ENCODE measurements at regions not wholly inside any gene's neighbourhood (a gene's known extent, or its start where the extent isn't known, plus 50 kb on each side); places are given as distances from the start of the nearest gene placed in this dataset.
A peak's percentile ranks its signal among the peaks of the same experiment; 100 is the strongest.

DNA sequence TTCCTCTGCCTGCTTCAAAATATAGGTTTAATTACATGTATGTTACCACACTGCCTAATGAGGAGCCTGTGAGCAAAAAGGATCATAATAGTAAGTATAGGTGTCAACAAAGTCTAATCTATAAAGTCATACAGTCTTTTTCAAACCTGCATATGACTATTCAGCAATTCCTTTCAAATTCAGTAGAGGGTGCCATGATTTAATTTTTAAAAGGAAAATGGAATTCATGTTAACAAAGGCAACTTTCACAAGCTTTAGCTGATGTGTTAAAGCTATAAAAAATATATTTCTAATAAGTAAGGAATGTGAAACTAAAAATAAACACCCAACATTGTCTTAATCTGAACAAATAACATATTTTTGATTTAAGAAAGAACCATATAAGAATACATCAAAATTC lies 52.1 kb downstream of the MPP7 start:
- H3K4me1 Mint-ChIP-seq = peaks cover 0 to 10% (median 7%) of the 10 kb centered on the region in 4 donors
- peaks cover 3% of the 10 kb centered on the region for H3K36me3 Mint-ChIP-seq
- Histone ChIP-seq H3K4me3 (ENCODE audit: low read depth, low read length) (no peak overlapping the region), H3K27me3 (ENCODE audit: control insufficient read depth, insufficient read depth, low read length) (no peaks in the 10 kb centered on the region), H3K4me1 (ENCODE audit: control insufficient read depth, insufficient read depth, low read length, poor library complexity, severe bottlenecking) (no peaks in the 10 kb centered on the region), H3K27ac (ENCODE audit: insufficient read depth, low read length, poor library complexity, severe bottlenecking) (no peak overlapping the region), H3K9me3 (ENCODE audit: control insufficient read depth in 2 of 2, low read length in 2 of 2) (peaks cover 0 to 1% of the 10 kb centered on the region in 2 experiments), H3K36me3 (ENCODE audit: control insufficient read depth, insufficient read depth, low read length) (no peaks in the 10 kb centered on the region)
- H3K27ac Mint-ChIP-seq = no peak overlapping the region
- no peaks in the 10 kb centered on the region for H3K27me3 Mint-ChIP-seq
- no peak overlapping the region for H3K4me3 Mint-ChIP-seq
- H3K9me3 Mint-ChIP-seq = peaks cover 0 to 2% (median 0%) of the 10 kb centered on the region in 7 donors
- peak in 2 of 3 donors; percentile 39 to 42 for DNase-seq
- ATAC-seq (ENCODE audit: low read depth in 2 of 2) = peak in 1 of 2 donors; percentile 39

DNA sequence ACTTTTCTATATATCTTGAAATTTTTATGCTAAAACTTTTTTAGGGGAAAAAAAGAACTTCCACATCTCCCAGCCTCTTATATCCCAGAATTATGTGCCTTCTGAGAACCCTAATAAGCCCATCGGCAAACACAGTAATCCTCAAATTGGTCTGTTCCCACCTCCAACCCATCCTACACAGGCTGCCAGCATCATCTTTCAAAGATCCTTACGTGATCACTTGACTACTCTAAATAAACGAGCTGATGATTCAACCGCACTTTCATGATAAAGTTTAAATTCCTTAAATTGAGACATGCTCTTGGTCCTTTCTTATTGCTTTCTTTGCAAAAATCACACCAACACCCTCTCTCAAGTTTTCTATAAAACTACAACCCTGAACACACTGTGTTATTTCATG lies 52.5 kb downstream of the MPP7 start:
- no peak overlapping the region for H3K4me3 Mint-ChIP-seq
- H3K27ac ChIP-seq (ENCODE audit: insufficient read depth, low read length, poor library complexity, severe bottlenecking) = no peak overlapping the region
- ATAC-seq (ENCODE audit: low read depth in 2 of 2) (no peak), DNase-seq (no peak)
- no peaks in the 10 kb centered on the region for H3K4me1 ChIP-seq (ENCODE audit: control insufficient read depth, insufficient read depth, low read length, poor library complexity, severe bottlenecking)
- no peak overlapping the region for H3K4me3 ChIP-seq (ENCODE audit: low read depth, low read length)
- H3K27me3 Mint-ChIP-seq = no peaks in the 10 kb centered on the region
- H3K36me3 ChIP-seq (ENCODE audit: control insufficient read depth, insufficient read depth, low read length) = no peaks in the 10 kb centered on the region
- peaks cover 0 to 3% of the 10 kb centered on the region in 2 experiments for H3K9me3 ChIP-seq (ENCODE audit: control insufficient read depth in 2 of 2, low read length in 2 of 2)
- peaks cover 0 to 4% (median 0%) of the 10 kb centered on the region in 7 donors for H3K9me3 Mint-ChIP-seq
- H3K4me1 Mint-ChIP-seq = peaks cover 0 to 10% (median 7%) of the 10 kb centered on the region in 4 donors
- H3K27me3 ChIP-seq (ENCODE audit: control insufficient read depth, insufficient read depth, low read length) = no peaks in the 10 kb centered on the region
- H3K36me3 Mint-ChIP-seq = peaks cover 3% of the 10 kb centered on the region
- H3K27ac Mint-ChIP-seq = no peak overlapping the region

DNA sequence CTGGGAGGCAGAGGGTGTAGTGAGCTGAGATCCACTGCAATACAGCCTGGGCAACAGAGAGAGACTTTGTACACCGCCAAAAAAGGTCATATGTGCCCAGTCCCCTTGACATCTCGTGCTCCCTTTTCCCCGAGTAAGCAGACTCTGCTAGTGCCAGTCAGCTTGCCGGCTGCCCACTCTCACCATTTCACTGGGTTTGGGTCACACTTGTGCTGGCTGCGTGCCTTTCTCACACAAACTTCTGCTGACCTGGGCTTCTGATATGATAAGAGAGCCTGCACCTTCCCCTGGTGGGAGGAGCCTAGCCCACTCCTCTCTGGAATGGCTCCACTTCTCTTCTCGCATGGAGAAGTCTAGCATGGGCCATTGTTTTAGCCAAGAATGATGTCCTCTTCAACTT lies 53.4 kb downstream of the MPP7 start:
- no peaks in the 10 kb centered on the region for H3K27me3 Mint-ChIP-seq
- peaks cover 7% of the 10 kb centered on the region for H3K36me3 Mint-ChIP-seq
- H3K27ac Mint-ChIP-seq = no peak overlapping the region
- no peak overlapping the region for H3K4me3 Mint-ChIP-seq
- H3K4me1 ChIP-seq (ENCODE audit: control insufficient read depth, insufficient read depth, low read length, poor library complexity, severe bottlenecking) = no peaks in the 10 kb centered on the region
- H3K27ac ChIP-seq (ENCODE audit: insufficient read depth, low read length, poor library complexity, severe bottlenecking) = no peak overlapping the region
- no peaks in the 10 kb centered on the region for H3K27me3 ChIP-seq (ENCODE audit: control insufficient read depth, insufficient read depth, low read length)
- peaks cover 0 to 9% (median 7%) of the 10 kb centered on the region in 4 donors for H3K4me1 Mint-ChIP-seq
- no peaks in the 10 kb centered on the region for H3K36me3 ChIP-seq (ENCODE audit: control insufficient read depth, insufficient read depth, low read length)
- no peak overlapping the region for H3K4me3 ChIP-seq (ENCODE audit: low read depth, low read length)
- H3K9me3 Mint-ChIP-seq = peaks cover 0 to 5% (median 0%) of the 10 kb centered on the region in 7 donors
- peaks cover 0 to 3% of the 10 kb centered on the region in 2 experiments for H3K9me3 ChIP-seq (ENCODE audit: control insufficient read depth in 2 of 2, low read length in 2 of 2)
- DNase-seq = no peak
- ATAC-seq (ENCODE audit: low read depth in 2 of 2) = no peak

DNA sequence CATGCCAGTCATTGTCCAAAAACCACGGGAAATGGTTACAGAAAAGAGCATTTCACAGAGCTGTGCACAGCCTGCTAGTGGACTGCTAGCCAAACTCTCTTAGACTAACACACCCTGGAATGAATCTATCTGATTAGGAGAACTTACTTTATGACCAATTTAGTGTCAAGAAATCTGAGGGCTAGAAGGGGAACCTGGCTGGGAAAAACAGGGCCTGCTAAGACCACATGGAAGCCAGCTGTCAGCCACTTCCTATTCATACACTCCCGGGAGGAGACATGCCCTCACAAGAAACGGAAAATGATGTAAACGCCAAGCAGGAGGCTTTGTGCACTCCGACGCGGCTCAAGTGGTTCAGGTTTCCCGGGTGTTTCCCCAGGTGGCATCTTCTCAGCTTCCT lies 54.8 kb downstream of the MPP7 start:
- ATAC-seq (ENCODE audit: low read depth in 2 of 2) = no peak
- DNase-seq = no peak
- H3K4me1 Mint-ChIP-seq = peaks cover 0 to 12% (median 8%) of the 10 kb centered on the region in 4 donors

DNA sequence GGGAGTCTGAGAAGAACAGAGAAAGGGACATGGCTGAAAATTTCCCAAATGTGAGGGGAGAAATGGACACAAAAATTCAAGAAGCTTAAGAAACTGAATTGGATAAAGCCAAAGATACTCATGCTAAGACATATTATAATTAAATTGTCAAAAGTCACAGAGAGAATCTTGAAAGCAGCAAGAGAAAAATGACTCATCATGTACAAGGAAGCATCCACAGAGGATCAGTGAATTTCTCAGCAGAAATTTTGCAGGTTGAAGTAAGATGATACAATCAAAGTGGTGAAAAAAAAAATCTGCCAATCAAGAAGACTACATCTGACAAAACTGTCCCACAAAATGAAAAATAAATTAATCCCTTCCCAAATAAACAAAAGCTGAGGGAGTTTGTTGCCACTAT lies 56.8 kb downstream of the MPP7 start:
- Mint-ChIP-seq H3K27me3 (no peaks in the 10 kb centered on the region), H3K27ac (no peak overlapping the region), H3K4me3 (no peak overlapping the region), H3K4me1 (peaks cover 0 to 16% (median 13%) of the 10 kb centered on the region in 4 donors), H3K36me3 (peaks cover 7% of the 10 kb centered on the region), H3K9me3 (peaks cover 0 to 5% (median 0%) of the 10 kb centered on the region in 7 donors)
- Histone ChIP-seq H3K36me3 (ENCODE audit: control insufficient read depth, insufficient read depth, low read length) (no peaks in the 10 kb centered on the region), H3K4me1 (ENCODE audit: control insufficient read depth, insufficient read depth, low read length, poor library complexity, severe bottlenecking) (no peaks in the 10 kb centered on the region), H3K27me3 (ENCODE audit: control insufficient read depth, insufficient read depth, low read length) (no peaks in the 10 kb centered on the region), H3K27ac (ENCODE audit: insufficient read depth, low read length, poor library complexity, severe bottlenecking) (no peak overlapping the region), H3K4me3 (ENCODE audit: low read depth, low read length) (no peak overlapping the region), H3K9me3 (ENCODE audit: control insufficient read depth in 2 of 2, low read length in 2 of 2) (peaks cover 0 to 3% of the 10 kb centered on the region in 2 experiments)
- ATAC-seq (ENCODE audit: low read depth in 2 of 2) (no peak), DNase-seq (no peak)

More for the DNA sequence above, 54.8 kb downstream of the MPP7 start:
- no peaks in the 10 kb centered on the region for H3K36me3 ChIP-seq (ENCODE audit: control insufficient read depth, insufficient read depth, low read length)
- H3K27me3 ChIP-seq (ENCODE audit: control insufficient read depth, insufficient read depth, low read length) = no peaks in the 10 kb centered on the region
- H3K27me3 Mint-ChIP-seq = no peaks in the 10 kb centered on the region
- peaks cover 0 to 3% of the 10 kb centered on the region in 2 experiments for H3K9me3 ChIP-seq (ENCODE audit: control insufficient read depth in 2 of 2, low read length in 2 of 2)
- H3K4me3 Mint-ChIP-seq = no peak overlapping the region
- H3K4me3 ChIP-seq (ENCODE audit: low read depth, low read length) = no peak overlapping the region
- H3K27ac Mint-ChIP-seq = peak overlapping the region in 1 of 3 donors; percentile 4
- H3K27ac ChIP-seq (ENCODE audit: insufficient read depth, low read length, poor library complexity, severe bottlenecking) = no peak overlapping the region
- no peaks in the 10 kb centered on the region for H3K4me1 ChIP-seq (ENCODE audit: control insufficient read depth, insufficient read depth, low read length, poor library complexity, severe bottlenecking)
- H3K9me3 Mint-ChIP-seq = peaks cover 0 to 5% (median 0%) of the 10 kb centered on the region in 7 donors
- H3K36me3 Mint-ChIP-seq = peaks cover 7% of the 10 kb centered on the region

DNA sequence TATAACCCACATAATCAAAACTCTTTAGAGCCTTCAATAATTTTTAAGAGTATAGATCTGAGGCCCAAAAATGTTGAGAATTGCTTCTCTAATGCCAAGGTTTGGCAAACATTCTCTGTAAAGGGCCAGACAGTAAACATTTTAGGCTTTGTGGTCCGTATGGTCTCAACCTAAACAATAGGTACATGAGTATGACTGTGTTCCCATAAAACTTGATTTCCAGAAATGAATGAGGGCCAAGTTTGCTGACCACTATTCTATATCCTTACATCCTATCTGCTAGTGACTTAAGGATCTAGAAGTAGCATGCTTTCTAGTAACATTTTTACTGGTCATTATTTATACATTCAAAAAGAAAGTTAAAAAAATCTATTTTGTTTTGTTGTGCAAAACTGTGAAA lies 58.9 kb downstream of the MPP7 start:
- H3K27ac ChIP-seq (ENCODE audit: insufficient read depth, low read length, poor library complexity, severe bottlenecking) = no peak overlapping the region
- DNase-seq (no peak), ATAC-seq (ENCODE audit: low read depth in 2 of 2) (no peak)
- no peak overlapping the region for H3K4me3 ChIP-seq (ENCODE audit: low read depth, low read length)
- no peak overlapping the region for H3K4me3 Mint-ChIP-seq
- peaks cover 0 to 5% (median 0%) of the 10 kb centered on the region in 7 donors for H3K9me3 Mint-ChIP-seq
- peaks cover 7% of the 10 kb centered on the region for H3K36me3 Mint-ChIP-seq
- peaks cover 0 to 16% (median 10%) of the 10 kb centered on the region in 4 donors for H3K4me1 Mint-ChIP-seq
- no peaks in the 10 kb centered on the region for H3K4me1 ChIP-seq (ENCODE audit: control insufficient read depth, insufficient read depth, low read length, poor library complexity, severe bottlenecking)
- H3K36me3 ChIP-seq (ENCODE audit: control insufficient read depth, insufficient read depth, low read length) = no peaks in the 10 kb centered on the region
- no peak overlapping the region for H3K27ac Mint-ChIP-seq
- H3K9me3 ChIP-seq (ENCODE audit: control insufficient read depth in 2 of 2, low read length in 2 of 2) = peaks cover 0 to 3% of the 10 kb centered on the region in 2 experiments
- no peaks in the 10 kb centered on the region for H3K27me3 ChIP-seq (ENCODE audit: control insufficient read depth, insufficient read depth, low read length)
- H3K27me3 Mint-ChIP-seq = no peaks in the 10 kb centered on the region

DNA sequence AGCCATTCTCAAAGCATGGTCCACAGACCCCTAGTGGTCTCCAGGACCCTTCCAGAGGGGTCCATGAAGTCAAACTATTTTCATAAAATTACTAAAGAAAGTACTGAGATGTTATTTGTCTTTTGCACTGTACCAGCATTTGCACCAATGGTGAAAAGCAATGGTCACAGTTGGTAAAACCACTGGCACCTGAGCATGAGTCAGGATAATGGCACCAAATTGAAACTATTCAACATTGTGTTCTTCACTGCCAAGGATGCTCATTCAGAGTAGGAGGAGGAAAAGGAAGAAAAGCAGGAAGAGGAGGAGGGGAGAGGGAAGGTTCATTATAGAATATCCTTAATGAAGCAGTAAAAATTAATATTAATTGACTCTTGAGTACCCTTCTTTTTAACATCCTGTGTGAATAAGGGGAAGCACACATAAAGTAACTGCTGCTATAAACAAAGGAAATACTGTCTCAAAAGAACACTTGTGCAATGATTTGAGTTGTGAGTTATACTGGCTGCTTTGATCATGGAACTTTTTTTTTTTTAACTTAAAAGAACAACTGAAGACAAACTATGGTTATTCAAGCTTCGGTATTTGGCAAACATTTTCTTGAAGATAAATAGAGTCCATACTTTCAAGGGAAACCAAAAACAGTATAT lies 60.2 kb downstream of the MPP7 start:
- H3K27ac ChIP-seq (ENCODE audit: insufficient read depth, low read length, poor library complexity, severe bottlenecking) = no peak overlapping the region
- no peaks in the 10 kb centered on the region for H3K4me1 ChIP-seq (ENCODE audit: control insufficient read depth, insufficient read depth, low read length, poor library complexity, severe bottlenecking)
- H3K9me3 ChIP-seq (ENCODE audit: control insufficient read depth in 2 of 2, low read length in 2 of 2) = peaks cover 0 to 3% of the 10 kb centered on the region in 2 experiments
- peaks cover 7% of the 10 kb centered on the region for H3K36me3 Mint-ChIP-seq
- no peaks in the 10 kb centered on the region for H3K27me3 Mint-ChIP-seq
- H3K4me1 Mint-ChIP-seq = peaks cover 0 to 14% (median 9%) of the 10 kb centered on the region in 4 donors
- no peak for DNase-seq
- H3K36me3 ChIP-seq (ENCODE audit: control insufficient read depth, insufficient read depth, low read length) = no peaks in the 10 kb centered on the region
- ATAC-seq (ENCODE audit: low read depth in 2 of 2) = peak in 1 of 2 donors; percentile 34
- no peak overlapping the region for H3K4me3 Mint-ChIP-seq
- peak overlapping the region in 1 of 3 donors; percentile 63 for H3K27ac Mint-ChIP-seq
- H3K27me3 ChIP-seq (ENCODE audit: control insufficient read depth, insufficient read depth, low read length) = no peaks in the 10 kb centered on the region
- no peak overlapping the region for H3K4me3 ChIP-seq (ENCODE audit: low read depth, low read length)
- peaks cover 0 to 5% (median 0%) of the 10 kb centered on the region in 7 donors for H3K9me3 Mint-ChIP-seq

All from CD4-positive, CD25-positive, alpha-beta regulatory T cell (primary cell).